Neural cell (in vitro differentiated cells): ENCODE measurements at regions not wholly inside any gene's neighbourhood (a gene's known extent, or its start where the extent isn't known, plus 50 kb on each side); places are given as distances from the start of the nearest gene placed in this dataset.
"Not testable (repeated sequence)": the region's sequence is repeated elsewhere in the genome, so short reads cannot be mapped to it uniquely, and the experiment has no call there.

ENCODE experiments used
- H2AFZ ChIP-seq: fragments of 200-600, 300-800 bp; sonication (generic), shearing (Covaris generic); 2 replicates; pipeline ENCODE4 v1.6.0; 2014; ENCODE audit warnings: low read depth, mild to moderate bottlenecking, antibody characterized with exemption, low read length, moderate library complexity
- H3F3A ChIP-seq: fragments of 200-600 bp; shearing (Covaris generic); 2 replicates; pipeline ENCODE4 v1.6.1; 2016; ENCODE audit warnings: mild to moderate bottlenecking, moderate library complexity, mixed read lengths, antibody characterized with exemption, low read length; ENCODE audit not compliant: insufficient read depth, poor library complexity, severe bottlenecking
- H3K27ac ChIP-seq: fragments of 200-600, 300-800 bp; sonication (generic), shearing (Covaris generic); 2 replicates; pipeline ENCODE4 v1.5.1; 2014; ENCODE audit warnings: mild to moderate bottlenecking, low read length, moderate library complexity
- H3K27me3 ChIP-seq: fragments of 300-800, 200-600 bp; sonication (generic), shearing (Covaris generic); 2 replicates; pipeline ENCODE4 v1.6.0; 2014; ENCODE audit warnings: mild to moderate bottlenecking, low read depth, low read length, moderate library complexity; ENCODE audit not compliant: insufficient read depth
- H3K36me3 ChIP-seq: fragments of 300-800, 200-600 bp; sonication (generic), shearing (Covaris generic); 2 replicates; pipeline ENCODE4 v1.5.1; 2014; ENCODE audit warnings: mild to moderate bottlenecking, antibody characterized with exemption, low read length, moderate library complexity; ENCODE audit not compliant: insufficient read depth
- H3K4me2 ChIP-seq: fragments of 300-800, 200-600 bp; sonication (generic), shearing (Covaris generic); 2 replicates; pipeline ENCODE4 v1.6.0; 2014; ENCODE audit warnings: mild to moderate bottlenecking, low read length
- H3K4me3 ChIP-seq: fragments of 300-800, 200-600 bp; sonication (generic), shearing (Covaris generic); 2 replicates; pipeline ENCODE4 v1.5.1; 2014; ENCODE audit warnings: mild to moderate bottlenecking, low read length, moderate library complexity
- H3K79me2 ChIP-seq: fragments of 200-600 bp; shearing (Covaris generic); replicated peaks from 2 replicates; pipeline ENCODE4 v1.6.0; 2014; ENCODE audit warnings: mild to moderate bottlenecking, low read length, moderate library complexity; ENCODE audit not compliant: insufficient read depth
- H3K9ac ChIP-seq: fragments of 300-800, 200-600 bp; sonication (generic), shearing (Covaris generic); 2 replicates; pipeline ENCODE4 v1.6.1; 2016; ENCODE audit warnings: mild to moderate bottlenecking, low read length, mixed read lengths
- H3K9me2 ChIP-seq: fragments of 200-600 bp; shearing (Covaris generic); 2 replicates; pipeline ENCODE4 v1.6.1; 2016; ENCODE audit warnings: mild to moderate bottlenecking, low read length, mixed read lengths; ENCODE audit not compliant: insufficient read depth
- H3K9me3 ChIP-seq: fragments of 200-600, 300-800 bp; sonication (generic), shearing (Covaris generic); 2 replicates; pipeline ENCODE4 v1.6.1; 2016; ENCODE audit warnings: mild to moderate bottlenecking, mixed run types, low read length, moderate library complexity, mixed read lengths
- H4K20me1 ChIP-seq: fragments of 200-600 bp; shearing (Covaris generic); 2 replicates; pipeline ENCODE4 v1.6.1; 2016; ENCODE audit warnings: mild to moderate bottlenecking, mixed run types; ENCODE audit not compliant: insufficient read depth

DNA sequence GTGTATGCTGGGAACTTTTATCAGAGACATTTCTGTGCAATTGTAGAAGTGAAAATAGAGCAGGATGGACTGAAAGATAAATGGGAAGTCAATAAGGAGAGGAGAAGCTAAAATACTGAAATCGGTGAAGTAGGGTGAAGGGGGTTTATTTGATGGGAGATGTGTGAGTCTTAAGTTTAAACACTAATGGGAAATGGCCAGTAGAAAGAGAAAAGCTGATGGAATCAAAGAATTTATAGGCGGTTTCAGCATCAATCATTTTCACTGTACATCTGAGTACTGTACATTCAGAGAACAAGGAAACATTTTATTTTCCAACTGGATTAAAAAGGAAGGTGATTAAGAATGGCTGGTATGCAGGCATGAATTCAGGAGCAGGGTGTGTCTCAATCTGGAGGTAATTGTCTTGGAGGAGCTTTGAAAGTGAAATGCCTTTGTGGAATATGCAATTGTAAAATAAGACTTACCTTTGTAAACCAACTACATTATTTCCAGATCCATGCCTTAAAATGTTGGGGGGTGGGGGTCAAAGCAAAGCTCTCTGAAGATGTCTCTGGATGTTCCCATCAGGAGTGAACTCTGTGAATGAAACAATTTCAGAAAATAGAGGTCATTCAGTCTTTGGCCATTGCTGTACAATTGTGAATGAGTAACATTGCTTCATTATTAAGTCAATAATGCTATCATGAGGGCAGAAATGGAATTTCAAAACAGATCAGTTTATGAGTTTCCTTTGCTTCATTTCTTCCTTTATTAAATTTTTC, 156.4 kb downstream of the SPATA31A6 start:
- not testable (repeated sequence) for H3K36me3 ChIP-seq, H3K27ac ChIP-seq, H3K9me3 ChIP-seq, H3K27me3 ChIP-seq, H3K4me2 ChIP-seq, H3F3A ChIP-seq, H2AFZ ChIP-seq, H3K4me3 ChIP-seq, H3K9ac ChIP-seq, H3K9me2 ChIP-seq, H3K79me2 ChIP-seq, H4K20me1 ChIP-seq

DNA sequence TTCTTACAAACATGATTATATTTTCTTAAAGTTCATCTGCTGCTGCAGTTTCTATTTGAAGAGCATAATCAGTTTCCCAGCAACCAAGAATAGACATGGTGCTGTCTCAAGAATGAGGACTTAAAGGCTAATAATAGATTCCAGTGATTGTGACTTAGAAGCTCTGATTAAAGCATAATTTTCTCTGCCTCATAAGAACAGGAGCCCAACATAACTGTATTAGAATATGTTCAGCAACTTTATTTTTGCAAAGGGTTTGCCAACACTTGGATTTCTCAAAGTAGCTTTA, 156.9 kb downstream of the SPATA31A6 start:
- not testable (repeated sequence) for H3K79me2 ChIP-seq, H3K4me3 ChIP-seq, H4K20me1 ChIP-seq, H3K9ac ChIP-seq, H2AFZ ChIP-seq, H3K9me2 ChIP-seq, H3K27me3 ChIP-seq, H3K4me2 ChIP-seq, H3K9me3 ChIP-seq, H3F3A ChIP-seq, H3K36me3 ChIP-seq, H3K27ac ChIP-seq

DNA sequence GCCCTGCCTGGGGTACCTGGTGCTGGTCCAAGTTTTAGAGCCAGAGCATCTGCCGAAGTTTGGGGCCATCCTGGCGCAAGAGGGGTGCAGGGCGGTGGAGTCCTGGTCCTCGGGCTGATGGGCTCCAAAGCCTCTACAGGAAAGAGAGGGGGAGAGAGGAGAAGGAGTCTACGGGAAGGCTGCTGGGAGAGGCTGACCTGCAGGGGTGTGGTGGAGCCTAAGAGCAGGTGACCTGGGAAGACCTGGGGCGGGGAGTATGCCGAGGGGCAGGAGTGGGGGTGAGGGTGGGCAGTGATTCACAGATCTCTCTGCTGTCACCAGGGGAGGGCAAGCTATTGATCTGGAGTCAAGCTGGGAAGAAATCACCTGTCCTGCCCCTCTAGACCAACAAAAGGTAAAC, 158.4 kb downstream of the SPATA31A6 start:
- not testable (repeated sequence) for H3K4me3 ChIP-seq, H3K27me3 ChIP-seq, H3K36me3 ChIP-seq, H3K9me3 ChIP-seq, H4K20me1 ChIP-seq, H3K9me2 ChIP-seq, H2AFZ ChIP-seq, H3K9ac ChIP-seq, H3K79me2 ChIP-seq, H3K27ac ChIP-seq, H3K4me2 ChIP-seq, H3F3A ChIP-seq

DNA sequence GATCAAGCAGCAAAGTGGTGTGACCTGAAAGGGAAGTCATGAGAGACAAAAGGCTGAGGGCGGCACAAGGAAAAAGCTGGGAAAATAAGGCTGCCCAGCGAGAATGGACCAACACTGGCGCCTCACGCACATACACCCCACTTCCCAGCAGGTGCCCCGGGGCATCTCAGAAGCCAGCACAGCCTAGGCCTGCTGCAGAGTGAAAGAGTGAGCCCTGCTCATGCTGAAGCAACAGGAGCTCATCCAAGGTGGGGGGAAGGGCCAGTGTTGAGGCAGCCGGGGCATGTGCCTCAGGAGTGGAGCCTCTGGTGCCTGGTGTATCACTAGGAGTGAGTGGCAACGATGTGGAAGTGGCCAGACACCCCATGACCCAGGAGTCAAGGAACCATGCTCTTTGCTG, 158.8 kb downstream of the SPATA31A6 start:
- not testable (repeated sequence) for H3F3A ChIP-seq, H4K20me1 ChIP-seq, H3K27me3 ChIP-seq, H3K27ac ChIP-seq, H3K9me2 ChIP-seq, H3K4me3 ChIP-seq, H2AFZ ChIP-seq, H3K36me3 ChIP-seq, H3K4me2 ChIP-seq, H3K79me2 ChIP-seq, H3K9me3 ChIP-seq, H3K9ac ChIP-seq

DNA sequence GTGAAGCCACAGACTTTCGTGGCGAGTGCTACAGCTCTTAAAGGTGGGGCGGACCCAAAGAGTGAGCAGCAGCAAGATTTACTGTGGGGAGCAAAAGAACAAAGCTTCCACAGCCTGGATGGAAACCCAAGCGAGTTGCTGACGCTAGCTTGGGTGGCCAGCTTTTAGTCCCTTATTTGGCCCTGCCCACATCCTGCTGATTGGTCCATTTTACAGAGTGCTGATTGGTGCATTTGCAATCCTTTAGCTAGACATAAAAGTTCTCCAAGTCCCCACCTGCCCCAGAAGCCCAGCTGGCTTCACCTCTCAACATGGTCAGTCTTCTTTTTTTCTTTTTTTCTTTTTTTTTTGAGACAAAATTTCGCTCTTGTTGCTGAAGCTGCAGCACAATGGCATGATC, 161.0 kb downstream of the SPATA31A6 start:
- not testable (repeated sequence) for H3K36me3 ChIP-seq, H3K27me3 ChIP-seq

DNA sequence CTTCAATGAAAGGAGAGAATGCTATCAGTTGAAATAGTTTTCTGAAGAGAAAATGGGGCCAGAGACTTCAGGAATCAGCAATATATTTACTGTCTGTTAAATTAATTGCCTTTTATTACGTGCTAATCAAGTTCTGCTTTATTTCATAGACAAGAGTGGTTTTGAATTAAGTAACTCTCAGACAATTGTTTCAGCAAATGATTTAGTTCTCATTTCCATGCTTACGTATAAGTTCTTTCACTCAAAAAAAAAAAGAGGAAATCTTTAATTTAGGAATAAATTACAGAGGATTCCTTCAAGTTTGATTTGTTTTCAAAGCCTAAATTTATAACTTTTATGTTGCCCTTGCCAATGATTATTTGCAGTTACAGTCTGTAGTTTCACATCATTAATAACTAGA, 163.5 kb downstream of the SPATA31A6 start:
- not testable (repeated sequence) for H3K9me3 ChIP-seq, H3K4me3 ChIP-seq, H3K9me2 ChIP-seq, H3F3A ChIP-seq, H2AFZ ChIP-seq, H3K9ac ChIP-seq, H4K20me1 ChIP-seq, H3K27me3 ChIP-seq, H3K4me2 ChIP-seq, H3K79me2 ChIP-seq, H3K27ac ChIP-seq, H3K36me3 ChIP-seq

More for the DNA sequence above, 161.0 kb downstream of the SPATA31A6 start:
- not testable (repeated sequence) for H3K4me3 ChIP-seq, H3K9ac ChIP-seq, H2AFZ ChIP-seq, H3K4me2 ChIP-seq, H3K9me3 ChIP-seq, H3F3A ChIP-seq, H3K79me2 ChIP-seq, H4K20me1 ChIP-seq, H3K27ac ChIP-seq, H3K9me2 ChIP-seq

DNA sequence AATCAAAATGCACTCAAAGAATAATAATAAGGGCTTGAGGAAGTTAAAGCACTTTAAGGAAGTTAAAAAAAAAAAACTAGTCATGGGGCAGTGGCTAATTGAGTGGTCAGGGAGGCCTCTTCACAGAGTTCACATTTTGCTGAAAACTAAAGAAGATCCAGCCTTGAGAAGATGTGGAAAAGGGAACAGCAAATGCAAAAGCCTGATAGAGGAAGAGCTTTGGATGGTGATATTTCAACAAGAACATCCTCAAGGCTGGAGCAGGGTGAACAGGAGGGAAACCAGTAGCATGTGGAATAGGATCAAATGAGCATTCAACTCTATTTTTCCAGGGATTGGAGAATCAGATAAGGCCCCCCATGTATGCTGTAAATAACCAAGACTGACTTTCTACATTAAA, 165.7 kb downstream of the SPATA31A6 start:
- H3K36me3 ChIP-seq, H3K4me3 ChIP-seq, H3F3A ChIP-seq, H3K9ac ChIP-seq, H3K4me2 ChIP-seq, H3K79me2 ChIP-seq, H3K9me3 ChIP-seq, H3K27me3 ChIP-seq, H3K9me2 ChIP-seq, H2AFZ ChIP-seq, H3K27ac ChIP-seq, H4K20me1 ChIP-seq: not testable (repeated sequence)

DNA sequence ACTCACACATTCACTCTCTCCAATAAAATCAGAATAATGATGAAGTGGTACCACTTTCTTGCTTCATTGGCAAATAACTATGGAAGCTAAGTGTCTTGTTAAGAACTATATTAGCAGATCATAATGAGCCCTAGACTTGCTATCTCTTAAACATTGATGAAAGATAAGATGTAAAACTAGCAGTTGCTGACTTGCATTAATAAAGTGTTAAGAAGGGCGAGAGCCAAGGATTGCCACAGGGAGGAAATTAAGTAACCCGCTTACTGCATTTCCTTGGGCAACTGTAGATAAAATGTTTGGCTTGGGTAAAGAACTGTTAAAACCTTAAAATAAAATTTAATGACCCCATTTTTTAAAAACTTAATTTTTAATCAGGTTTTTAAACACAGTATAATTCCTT, 167.0 kb downstream of the SPATA31A6 start:
- not testable (repeated sequence) for H3K36me3 ChIP-seq, H3K9me2 ChIP-seq, H3K27ac ChIP-seq, H3F3A ChIP-seq, H3K9me3 ChIP-seq, H3K27me3 ChIP-seq, H4K20me1 ChIP-seq, H3K9ac ChIP-seq, H3K4me2 ChIP-seq, H3K79me2 ChIP-seq, H3K4me3 ChIP-seq, H2AFZ ChIP-seq
